ENCODE measurements at regions not wholly inside any gene's neighbourhood (a gene's known extent, or its start where the extent isn't known, plus 50 kb on each side); places are given as distances from the start of the nearest gene placed in this dataset.

GRCh38 chr11:134639586-134640330 is 227.7 kb upstream of the B3GAT1 start:
- TF ChIP-seq CTCF (IDR thresholded peaks at IDR 0.05; ENCODE audit: low read depth, low read length): no peak
- no peak for TF ChIP-seq MYC (IDR thresholded peaks at IDR 0.05; ENCODE audit: low read depth, low read length)
- TF ChIP-seq, protein P1, sequence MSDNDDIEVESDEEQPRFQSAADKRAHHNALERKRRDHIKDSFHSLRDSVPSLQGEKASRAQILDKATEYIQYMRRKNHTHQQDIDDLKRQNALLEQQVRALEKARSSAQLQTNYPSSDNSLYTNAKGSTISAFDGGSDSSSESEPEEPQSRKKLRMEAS (IDR thresholded peaks at IDR 0.05; ENCODE audit: low read depth, low read length): no peak
- TF ChIP-seq POLR2A (IDR thresholded peaks at IDR 0.05; ENCODE audit: extremely low read depth, insufficient read length): no peak

All from NB4 (cell line).